Thoracic aorta (tissue), 2 donors: ENCODE measurements at regions not wholly inside any gene's neighbourhood (a gene's known extent, or its start where the extent isn't known, plus 50 kb on each side); places are given as distances from the start of the nearest gene placed in this dataset.

Experiments used
- ATAC-seq: fragments of 150-250 bp; one replicate; pipeline ENCODE4 v1.8.0; 2017; ENCODE audit warnings: low read depth; ENCODE audit not compliant: insufficient number of reproducible peaks, low FRiP score
- DNase-seq: peaks from one replicate; pipeline ENCODE4 v3.0.0-alpha.2; 2020; ENCODE audit warnings: low spot score
- H3K27ac ChIP-seq, 2 donors: fragments of 200-600 bp; sonication (generic); 1 replicate in 1 of 2; 2 replicates in 1 of 2; pipeline ENCODE4 v1.5.1; 2016; ENCODE audit warnings: mild to moderate bottlenecking in 2 of 2, moderate library complexity in 2 of 2
- H3K27me3 ChIP-seq: fragments of 200-600 bp; sonication (generic); replicated peaks from 2 replicates; pipeline ENCODE4 v1.6.0; 2016; ENCODE audit warnings: mild to moderate bottlenecking; ENCODE audit not compliant: insufficient read depth
- H3K36me3 ChIP-seq: fragments of 200-600 bp; sonication (generic); one replicate; pipeline ENCODE4 v1.5.1; 2016
- H3K4me1 ChIP-seq, 2 donors: fragments of 200-600 bp; sonication (generic); 1 replicate in 1 of 2; 2 replicates in 1 of 2; pipeline versions ENCODE4 v1.5.1 to v1.6.0; 2016; ENCODE audit warnings: low read depth in 2 of 2, mild to moderate bottlenecking in 1 of 2; ENCODE audit not compliant: control insufficient read depth in 1 of 2
- H3K4me3 ChIP-seq: fragments of 200-600 bp; sonication (generic); 2 replicates; pipeline ENCODE4 v1.5.1; 2016; ENCODE audit warnings: mild to moderate bottlenecking
- H3K9me3 ChIP-seq: fragments of 200-600 bp; sonication (generic); 2 replicates; pipeline ENCODE4 v1.5.1; 2016
- TF ChIP-seq, protein P1 (sequence below): fragments of 200-600 bp; sonication (generic); IDR thresholded peaks from one replicate; pipeline ENCODE4 v1.5.1; 2019; ENCODE audit warnings: antibody characterized with exemption

DNA sequence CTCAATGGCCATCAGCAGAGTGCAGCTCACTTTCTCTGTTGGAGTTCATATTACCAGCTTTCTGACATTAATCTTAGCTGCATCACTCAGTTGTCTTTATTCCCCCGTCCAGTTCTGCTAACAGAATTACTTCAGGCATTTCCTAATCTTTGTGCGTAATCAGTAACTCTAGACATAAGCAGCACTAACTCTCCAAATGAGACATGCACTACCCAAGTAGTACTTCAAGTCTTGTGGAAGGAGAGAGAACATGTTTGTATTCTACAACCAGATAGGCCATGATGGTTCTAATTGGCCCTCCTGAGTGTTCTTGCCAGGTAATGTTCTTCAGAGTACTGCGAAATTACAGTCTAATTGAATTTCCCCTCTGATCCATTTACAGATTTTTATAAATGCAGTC lies 448.5 kb upstream of the RPS6KA3 start:
- H3K9me3 ChIP-seq, result no peaks in the 10 kb centered on the region
- no peaks in the 10 kb centered on the region for H3K27me3 ChIP-seq
- TF ChIP-seq, protein P1, sequence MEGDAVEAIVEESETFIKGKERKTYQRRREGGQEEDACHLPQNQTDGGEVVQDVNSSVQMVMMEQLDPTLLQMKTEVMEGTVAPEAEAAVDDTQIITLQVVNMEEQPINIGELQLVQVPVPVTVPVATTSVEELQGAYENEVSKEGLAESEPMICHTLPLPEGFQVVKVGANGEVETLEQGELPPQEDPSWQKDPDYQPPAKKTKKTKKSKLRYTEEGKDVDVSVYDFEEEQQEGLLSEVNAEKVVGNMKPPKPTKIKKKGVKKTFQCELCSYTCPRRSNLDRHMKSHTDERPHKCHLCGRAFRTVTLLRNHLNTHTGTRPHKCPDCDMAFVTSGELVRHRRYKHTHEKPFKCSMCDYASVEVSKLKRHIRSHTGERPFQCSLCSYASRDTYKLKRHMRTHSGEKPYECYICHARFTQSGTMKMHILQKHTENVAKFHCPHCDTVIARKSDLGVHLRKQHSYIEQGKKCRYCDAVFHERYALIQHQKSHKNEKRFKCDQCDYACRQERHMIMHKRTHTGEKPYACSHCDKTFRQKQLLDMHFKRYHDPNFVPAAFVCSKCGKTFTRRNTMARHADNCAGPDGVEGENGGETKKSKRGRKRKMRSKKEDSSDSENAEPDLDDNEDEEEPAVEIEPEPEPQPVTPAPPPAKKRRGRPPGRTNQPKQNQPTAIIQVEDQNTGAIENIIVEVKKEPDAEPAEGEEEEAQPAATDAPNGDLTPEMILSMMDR, result no peak
- H3K4me1 ChIP-seq, result no peaks in the 10 kb centered on the region
- no peak overlapping the region for H3K4me3 ChIP-seq
- no peak for ATAC-seq
- H3K27ac ChIP-seq, result no peak overlapping the region
- no peak for DNase-seq
- no peaks in the 10 kb centered on the region for H3K36me3 ChIP-seq

- Histone ChIP-seq H3K4me1 (no peaks in the 10 kb centered on the region), H3K27ac (no peak overlapping the region), H3K4me3 (no peak overlapping the region), H3K27me3 (no peaks in the 10 kb centered on the region), H3K9me3 (no peaks in the 10 kb centered on the region), H3K36me3 (no peaks in the 10 kb centered on the region)
- TF ChIP-seq, protein P1, result no peak
- DNase-seq (no peak), ATAC-seq (no peak)
Observed at GRCh38 chrX:20712811-20713210, 446.1 kb upstream of the RPS6KA3 start.

GRCh38 chrX:20711366-20711765 lies 444.7 kb upstream of the RPS6KA3 start:
- Histone ChIP-seq H3K4me1 (no peaks in the 10 kb centered on the region), H3K27ac (no peak overlapping the region), H3K9me3 (no peaks in the 10 kb centered on the region), H3K4me3 (no peak overlapping the region), H3K27me3 (no peaks in the 10 kb centered on the region), H3K36me3 (no peaks in the 10 kb centered on the region)
- no peak for DNase-seq
- ATAC-seq, result no peak
- TF ChIP-seq, protein P1, result no peak

DNA sequence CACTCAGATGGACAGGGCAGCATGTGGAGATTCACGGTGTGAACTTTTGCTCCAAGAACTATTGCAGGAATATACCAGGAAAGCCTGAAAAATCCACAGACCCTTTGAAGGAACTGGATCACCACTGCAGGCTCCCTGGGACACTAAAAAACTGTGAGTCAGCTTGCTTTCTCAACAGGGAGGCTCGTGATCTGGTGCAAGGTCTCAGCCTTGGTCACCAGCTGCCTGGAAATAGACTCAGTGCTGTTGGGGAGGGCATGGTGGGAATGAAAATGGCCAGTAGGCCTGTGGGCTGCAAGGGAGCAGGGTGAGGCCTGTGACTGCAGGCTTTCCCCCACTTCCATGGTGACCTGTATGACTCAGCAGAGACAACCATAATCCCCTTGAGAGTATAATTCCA lies 426.4 kb upstream of the RPS6KA3 start:
- DNase-seq, result no peak
- no peak overlapping the region for H3K27ac ChIP-seq
- no peaks in the 10 kb centered on the region for H3K9me3 ChIP-seq

DNA sequence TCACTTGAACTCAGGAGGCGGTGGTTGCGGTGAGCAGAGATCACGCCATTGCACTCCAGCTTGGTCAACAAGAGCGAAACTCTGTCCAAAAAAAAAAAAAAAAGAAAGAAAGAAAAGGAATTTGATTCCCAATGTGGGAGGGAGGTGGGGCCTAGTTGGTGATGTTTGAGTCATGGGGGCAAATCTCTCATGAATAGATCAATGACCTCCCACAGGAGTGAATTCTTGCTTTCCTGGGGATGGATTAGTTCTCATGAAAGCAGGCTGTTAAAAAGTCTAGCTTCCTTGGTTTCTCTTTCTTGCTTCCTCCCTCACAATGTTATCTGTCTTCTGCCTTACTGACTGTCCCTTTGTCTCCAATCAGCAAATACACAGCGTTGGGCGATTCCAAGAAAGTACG lies 419.5 kb upstream of the RPS6KA3 start:
- H3K4me3 ChIP-seq, result no peak overlapping the region
- TF ChIP-seq, protein P1, result no peak
- DNase-seq (no peak), ATAC-seq (no peak)
- no peaks in the 10 kb centered on the region for H3K27me3 ChIP-seq
- H3K9me3 ChIP-seq, result no peaks in the 10 kb centered on the region
- no peaks in the 10 kb centered on the region for H3K36me3 ChIP-seq
- no peak overlapping the region for H3K27ac ChIP-seq
- no peaks in the 10 kb centered on the region for H3K4me1 ChIP-seq

More for the DNA sequence above, 426.4 kb upstream of the RPS6KA3 start:
- Histone ChIP-seq H3K27me3 (no peaks in the 10 kb centered on the region), H3K4me1 (no peaks in the 10 kb centered on the region), H3K36me3 (no peaks in the 10 kb centered on the region), H3K4me3 (no peak overlapping the region)
- TF ChIP-seq, protein P1, result no peak
- no peak for ATAC-seq
